ENCODE measurements at regions not wholly inside any gene's neighbourhood (a gene's known extent, or its start where the extent isn't known, plus 50 kb on each side); places are given as distances from the start of the nearest gene placed in this dataset.

GRCh38 chr5:174404848-174405247 lies 319.5 kb upstream of the MSX2 start:
- no peak for TF ChIP-seq CTCF (conservative IDR thresholded peaks at IDR 0.05; ENCODE audit: low read length)
- TF ChIP-seq EZH2phosphoT487 (IDR thresholded peaks at IDR 0.05; ENCODE audit: borderline replicate concordance) = no peak

Data from Loucy (cell line).